Endothelial cell of umbilical vein (primary cell): ENCODE measurements at regions not wholly inside any gene's neighbourhood (a gene's known extent, or its start where the extent isn't known, plus 50 kb on each side); places are given as distances from the start of the nearest gene placed in this dataset.

Source experiments
- CTCF ChIP-seq, 2 donors: IDR thresholded peaks; 1 replicate in 1 of 2; 2 replicates in 1 of 2; pipeline ENCODE4 v1.5.1; 2011; ENCODE audit warnings: low read length in 2 of 2, mild to moderate bottlenecking in 2 of 2, moderate library complexity in 2 of 2, control low read depth in 1 of 2, inconsistent platforms in 1 of 2, low read depth in 1 of 2; ENCODE audit not compliant: insufficient read depth in 1 of 2; ENCODE audit errors: extremely low read depth in 1 of 2
- EZH2 ChIP-seq: IDR thresholded peaks from 2 replicates; pipeline ENCODE4 v1.6.1; 2012; ENCODE audit warnings: borderline replicate concordance, low read depth, mild to moderate bottlenecking, moderate library complexity, low read length, inconsistent platforms; ENCODE audit not compliant: severe bottlenecking
- FOS ChIP-seq: IDR thresholded peaks from 2 replicates; pipeline ENCODE4 v1.6.1; 2011; ENCODE audit warnings: mild to moderate bottlenecking, low read length, moderate library complexity, borderline replicate concordance; ENCODE audit not compliant: insufficient read depth
- GATA2 ChIP-seq: IDR thresholded peaks from 2 replicates; pipeline ENCODE4 v1.7.0; 2011; ENCODE audit warnings: low read depth, mild to moderate bottlenecking, moderate library complexity, mixed read lengths, low read length; ENCODE audit not compliant: insufficient read length, insufficient read depth
- POLR2A ChIP-seq: IDR thresholded peaks from 2 replicates; pipeline ENCODE4 v1.6.1; 2012; ENCODE audit warnings: low read depth, mild to moderate bottlenecking, control low read depth, low read length
- POLR2AphosphoS5 ChIP-seq: IDR thresholded peaks from 2 replicates; pipeline ENCODE4 v1.6.1; 2012; ENCODE audit warnings: low read depth, mild to moderate bottlenecking, control low read depth, low read length, moderate library complexity; ENCODE audit not compliant: insufficient read depth

GRCh38 chr4:37530451-37530850, 155.7 kb downstream of the RELL1 start:
- no peak for TF ChIP-seq CTCF (IDR thresholded peaks at IDR 0.05; ENCODE audit: extremely low read depth in 1 of 2, insufficient read depth in 1 of 2, low read depth in 1 of 2, low read length in 2 of 2)
- no peak for TF ChIP-seq GATA2
- no peak for TF ChIP-seq POLR2AphosphoS5
- no peak for TF ChIP-seq EZH2
- TF ChIP-seq FOS: no peak
- no peak for TF ChIP-seq POLR2A
